GM18505 (cell line): ENCODE measurements at regions not wholly inside any gene's neighbourhood (a gene's known extent, or its start where the extent isn't known, plus 50 kb on each side); places are given as distances from the start of the nearest gene placed in this dataset.

Experiments used
- ATAC-seq: cut with Tn5 transposase; IDR thresholded peaks from one replicate; pipeline ENCODE4 v1.9.1; 2021; ENCODE audit not compliant: unreplicated experiment
- POLR2A ChIP-seq: IDR thresholded peaks from 4 replicates; pipeline ENCODE4 v1.6.1; 2011; ENCODE audit warnings: borderline replicate concordance; ENCODE audit not compliant: insufficient read depth, insufficient read length; ENCODE audit errors: extremely low read depth

DNA sequence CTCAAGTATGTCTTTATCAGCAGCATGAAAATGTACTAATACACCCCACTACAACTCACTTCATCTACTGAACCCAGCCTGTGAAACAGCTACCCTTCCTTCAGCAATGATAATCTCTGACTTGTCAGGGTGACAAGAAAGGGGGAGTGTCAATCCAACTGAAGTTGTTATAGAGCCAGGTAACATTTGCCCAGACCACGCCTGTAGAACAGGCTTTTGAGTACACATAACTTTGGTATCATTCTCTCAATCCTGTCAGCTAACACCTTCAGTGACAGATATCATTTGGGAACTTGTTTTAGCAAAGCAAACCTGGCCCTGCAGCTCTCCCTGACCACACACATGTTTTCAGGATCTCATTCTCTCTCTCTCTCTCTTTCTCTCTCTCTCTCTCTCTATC lies 592.2 kb downstream of the SMARCA1 start:
- TF ChIP-seq POLR2A = no peak
- no peak for ATAC-seq

DNA sequence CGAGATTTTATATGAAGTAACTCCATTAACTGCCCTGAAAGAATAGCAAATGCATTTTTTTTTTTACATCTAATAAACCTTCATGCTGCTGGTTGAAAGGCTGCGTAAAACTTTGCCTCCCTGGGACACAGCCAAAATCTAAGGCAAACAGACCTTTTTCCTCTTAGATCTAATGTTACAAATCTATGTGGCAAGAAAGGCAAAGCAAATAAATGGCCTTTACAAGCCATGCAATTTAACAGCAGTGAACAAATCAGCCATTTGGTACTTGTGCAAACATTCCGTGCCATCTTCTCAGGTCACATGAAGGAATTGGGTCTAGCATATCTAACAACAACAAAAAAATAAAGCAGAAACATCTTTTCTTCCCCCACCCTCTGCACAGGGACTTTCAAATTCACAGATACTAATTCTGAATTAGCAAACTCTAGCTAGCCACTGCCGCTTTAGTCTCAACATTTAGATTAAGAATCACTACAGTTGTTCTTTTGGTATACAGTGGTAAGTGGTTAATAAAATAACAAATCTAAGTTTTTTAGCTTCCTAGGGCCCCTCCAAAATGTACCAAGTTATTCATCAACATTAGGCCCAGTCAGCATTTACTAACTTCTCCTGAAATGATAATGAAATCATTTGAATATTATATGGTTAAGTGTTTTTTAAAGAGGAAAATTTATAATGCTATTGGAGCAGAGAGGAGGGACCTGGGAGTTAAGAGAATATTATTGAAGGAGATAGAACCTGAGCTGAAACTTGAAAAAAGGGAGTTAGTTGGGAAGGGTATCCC lies 593.8 kb downstream of the SMARCA1 start:
- ATAC-seq = no peak
- TF ChIP-seq POLR2A = no peak

GRCh38 chrX:128928636-128929035 lies 594.7 kb downstream of the SMARCA1 start:
- no peak for ATAC-seq
- no peak for TF ChIP-seq POLR2A

- no peak for ATAC-seq
- no peak for TF ChIP-seq POLR2A
Observed at GRCh38 chrX:128927363-128927762, 595.9 kb downstream of the SMARCA1 start.

- no peak for ATAC-seq
- TF ChIP-seq POLR2A = no peak
Observed at GRCh38 chrX:128906753-128907152, 616.5 kb downstream of the SMARCA1 start.

- TF ChIP-seq POLR2A = no peak
- ATAC-seq = no peak
Observed at GRCh38 chrX:128901018-128901417, 622.3 kb downstream of the SMARCA1 start.

DNA sequence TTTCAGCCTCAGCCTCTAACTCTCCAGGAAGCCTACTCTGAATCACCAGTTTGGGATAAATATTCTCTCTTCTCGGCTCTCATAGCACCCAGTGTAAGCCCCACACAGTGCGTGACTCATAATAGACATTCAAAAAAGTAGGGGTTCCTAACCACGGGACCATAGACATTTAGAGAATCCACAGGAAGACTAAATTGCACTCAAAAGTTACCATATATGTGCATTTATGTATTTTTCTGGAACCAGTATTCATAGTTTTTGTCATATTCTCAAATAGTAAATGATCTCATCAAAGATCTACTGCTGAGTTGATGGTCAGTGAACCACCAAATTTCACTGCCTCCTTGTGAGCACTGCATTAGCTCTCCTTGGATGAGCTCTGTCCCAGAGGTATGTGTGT lies 625.7 kb downstream of the SMARCA1 start:
- no peak for ATAC-seq
- TF ChIP-seq POLR2A = no peak

GRCh38 chrX:128891554-128891953 lies 631.7 kb downstream of the SMARCA1 start:
- no peak for ATAC-seq
- no peak for TF ChIP-seq POLR2A

DNA sequence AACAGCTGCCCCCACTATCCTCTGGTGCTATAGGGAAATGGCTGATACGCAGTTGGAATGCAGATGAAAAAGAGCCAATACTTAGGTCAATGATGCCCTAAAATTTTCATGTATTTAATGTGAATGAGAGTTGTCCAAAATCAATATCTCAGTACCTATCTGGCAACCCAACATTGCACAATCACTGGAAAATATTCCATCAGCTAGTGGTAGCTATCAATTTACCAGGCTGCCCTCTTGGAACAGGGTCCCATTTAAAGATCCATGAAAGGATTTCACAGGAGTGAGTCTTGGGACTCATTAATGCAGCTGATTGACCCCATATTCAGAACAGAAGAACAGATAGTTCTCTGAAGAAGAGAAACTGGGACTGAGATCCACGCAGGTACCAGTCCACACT lies 638.9 kb downstream of the SMARCA1 start:
- TF ChIP-seq POLR2A = no peak
- no peak for ATAC-seq

DNA sequence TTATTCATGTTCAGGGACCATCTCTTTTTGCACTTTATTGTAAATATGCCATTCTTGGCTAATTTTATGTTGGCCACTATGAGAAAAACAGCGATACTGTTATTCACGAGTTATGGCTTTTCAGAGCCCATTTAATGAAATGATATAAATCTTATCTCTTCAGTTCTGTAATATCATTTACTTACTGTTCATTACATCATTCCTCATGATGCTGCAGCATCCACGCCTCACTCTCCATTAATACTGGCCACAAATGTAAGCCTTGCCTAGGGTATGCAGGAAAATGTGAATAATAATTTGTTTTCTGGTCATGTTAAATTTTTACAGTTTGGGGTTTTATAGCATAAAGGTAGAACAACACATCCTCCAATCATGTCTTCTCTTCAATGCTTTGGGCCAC lies 639.6 kb downstream of the SMARCA1 start:
- no peak for ATAC-seq
- no peak for TF ChIP-seq POLR2A

- ATAC-seq = no peak
Observed at GRCh38 chrX:128870361-128870760, 652.9 kb downstream of the SMARCA1 start.

GRCh38 chrX:128862557-128862956 lies 660.7 kb downstream of the SMARCA1 start:
- no peak for TF ChIP-seq POLR2A
- no peak for ATAC-seq

More at GRCh38 chrX:128870361-128870760, 652.9 kb downstream of the SMARCA1 start:
- no peak for TF ChIP-seq POLR2A

DNA sequence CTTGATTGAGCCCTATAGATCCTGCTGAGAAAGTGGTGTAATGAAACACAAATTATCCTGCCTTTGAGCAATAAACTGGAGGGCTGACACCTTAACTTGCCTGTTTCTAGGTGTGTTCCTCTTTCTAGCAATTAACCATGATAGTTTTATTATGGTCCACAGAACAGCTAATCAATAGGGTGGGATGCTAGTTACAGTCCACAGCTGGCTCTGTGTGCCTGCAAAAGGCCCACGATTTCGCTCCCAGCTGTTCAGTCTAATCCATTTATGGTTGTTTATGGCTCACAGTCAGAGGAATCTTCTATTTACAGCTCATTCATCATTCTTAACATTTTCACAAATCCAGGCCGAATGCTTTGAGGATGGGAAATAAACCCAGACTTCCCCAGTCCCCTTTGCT lies 674.9 kb downstream of the SMARCA1 start:
- TF ChIP-seq POLR2A = no peak
- no peak for ATAC-seq

DNA sequence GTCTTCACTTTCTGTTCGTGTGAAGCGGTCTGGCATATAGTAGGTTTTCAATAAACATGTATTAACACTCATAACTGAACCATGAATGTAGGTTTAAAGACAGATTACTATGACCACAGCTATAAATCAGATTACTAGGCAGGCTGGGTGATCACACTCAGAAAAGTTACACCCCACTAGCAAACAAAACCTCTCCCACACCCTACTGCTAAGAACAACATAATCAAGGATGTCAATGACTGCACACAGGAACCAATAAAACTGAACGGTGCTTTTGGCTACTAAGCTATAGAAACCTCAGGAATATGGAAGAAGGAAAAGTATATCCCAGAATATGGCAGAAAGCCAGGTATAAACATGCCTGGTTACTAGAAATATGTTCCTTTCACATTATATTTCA lies 676.9 kb downstream of the SMARCA1 start:
- no peak for ATAC-seq
- no peak for TF ChIP-seq POLR2A
